Activated T-cell treated with anti-CD3 and anti-CD28 coated beads for 1 hour (primary cell): ENCODE measurements at regions not wholly inside any gene's neighbourhood (a gene's known extent, or its start where the extent isn't known, plus 50 kb on each side); places are given as distances from the start of the nearest gene placed in this dataset.

Experiments
- DNase-seq: peaks from one replicate; pipeline ENCODE4 v3.0.0-alpha.2; 2020; ENCODE audit warnings: low read depth

GRCh38 chr14:95466506-95466905, 49.9 kb downstream of the SYNE3 start:
- DNase-seq, result no peak

GRCh38 chr14:95465936-95466335, 50.5 kb downstream of the SYNE3 start:
- DNase-seq, result no peak

GRCh38 chr14:95465358-95465757, 51.1 kb downstream of the SYNE3 start:
- no peak for DNase-seq

GRCh38 chr14:95464514-95464913, 51.9 kb downstream of the SYNE3 start:
- no peak for DNase-seq

GRCh38 chr14:95464103-95464502, 52.3 kb downstream of the SYNE3 start:
- DNase-seq, result no peak

- peak; percentile 25 for DNase-seq
Measured at GRCh38 chr14:95463171-95463901, 53.1 kb downstream of the SYNE3 start.

GRCh38 chr14:95462491-95462890, 54.0 kb downstream of the SYNE3 start:
- DNase-seq, result no peak

GRCh38 chr14:95460647-95461478, 55.6 kb downstream of the SYNE3 start:
- no peak for DNase-seq

GRCh38 chr14:95458906-95459305, 57.5 kb downstream of the SYNE3 start:
- DNase-seq, result no peak

- no peak for DNase-seq
Measured at GRCh38 chr14:95458459-95458858, 58.0 kb downstream of the SYNE3 start.

GRCh38 chr14:95456281-95456680, 60.2 kb downstream of the SYNE3 start:
- no peak for DNase-seq

GRCh38 chr14:95455246-95455645, 61.2 kb downstream of the SYNE3 start:
- no peak for DNase-seq

GRCh38 chr14:95453713-95453980, 62.8 kb downstream of the SYNE3 start:
- no peak for DNase-seq

- no peak for DNase-seq
Measured at GRCh38 chr14:95452893-95453712, 63.3 kb downstream of the SYNE3 start.

- no peak for DNase-seq
Measured at GRCh38 chr14:95452176-95452892, 64.1 kb downstream of the SYNE3 start.

GRCh38 chr14:95449131-95449530, 67.3 kb downstream of the SYNE3 start:
- no peak for DNase-seq

GRCh38 chr14:95446470-95446869, 70.0 kb downstream of the SYNE3 start:
- DNase-seq, result no peak

- DNase-seq, result no peak
Measured at GRCh38 chr14:95445676-95446075, 70.8 kb downstream of the SYNE3 start.

- DNase-seq, result no peak
Measured at GRCh38 chr14:95445161-95445560, 71.3 kb downstream of the SYNE3 start.

- no peak for DNase-seq
Measured at GRCh38 chr14:95444132-95445129, 72.0 kb downstream of the SYNE3 start.

GRCh38 chr14:95442633-95443021, 73.8 kb downstream of the SYNE3 start:
- DNase-seq, result peak; percentile 67
